ENCODE measurements at regions not wholly inside any gene's neighbourhood (a gene's known extent, or its start where the extent isn't known, plus 50 kb on each side); places are given as distances from the start of the nearest gene placed in this dataset.
A peak's percentile ranks its signal among the peaks of the same experiment; 100 is the strongest.

GRCh38 chr1:238264951-238265350 lies 374.2 kb upstream of the ZP4 start:
- no peak for TF ChIP-seq CTCF (IDR thresholded peaks at IDR 0.05)
- H3K4me3 ChIP-seq: no peak overlapping the region
- no peaks in the 10 kb centered on the region for H3K36me3 ChIP-seq (ENCODE audit: low read depth)
- no peaks in the 10 kb centered on the region for H3K4me1 ChIP-seq (ENCODE audit: low read depth)
- intact Hi-C loops (cut with DNase I, micrococcal nuclease): no loop called here
- no peaks in the 10 kb centered on the region for H3K9me3 ChIP-seq
- DNase-seq (no peak), ATAC-seq (no peak)

GRCh38 chr1:238258510-238258909 lies 367.8 kb upstream of the ZP4 start:
- intact Hi-C loops (cut with DNase I, micrococcal nuclease): no loop called here
- DNase-seq (no peak), ATAC-seq (no peak)
- Histone ChIP-seq H3K36me3 (ENCODE audit: low read depth) (no peaks in the 10 kb centered on the region), H3K4me3 (no peak overlapping the region), H3K4me1 (ENCODE audit: low read depth) (no peaks in the 10 kb centered on the region), H3K9me3 (no peaks in the 10 kb centered on the region)
- TF ChIP-seq CTCF (IDR thresholded peaks at IDR 0.05): no peak

- TF ChIP-seq CTCF (IDR thresholded peaks at IDR 0.05): no peak
- intact Hi-C loops (cut with DNase I, micrococcal nuclease): no loop called here
- Histone ChIP-seq H3K4me1 (ENCODE audit: low read depth) (no peaks in the 10 kb centered on the region), H3K36me3 (ENCODE audit: low read depth) (no peaks in the 10 kb centered on the region), H3K4me3 (no peak overlapping the region), H3K9me3 (no peaks in the 10 kb centered on the region)
- ATAC-seq (no peak), DNase-seq (no peak)
Measured at GRCh38 chr1:238257018-238257621, 366.4 kb upstream of the ZP4 start.

- no peaks in the 10 kb centered on the region for H3K36me3 ChIP-seq (ENCODE audit: low read depth)
- H3K4me3 ChIP-seq: no peak overlapping the region
- TF ChIP-seq CTCF (IDR thresholded peaks at IDR 0.05): no peak
- no peaks in the 10 kb centered on the region for H3K4me1 ChIP-seq (ENCODE audit: low read depth)
- intact Hi-C loops (cut with DNase I, micrococcal nuclease): no loop called here
- DNase-seq: no peak
- no peak for ATAC-seq
- H3K9me3 ChIP-seq: no peaks in the 10 kb centered on the region
Measured at GRCh38 chr1:238254935-238255334, 364.2 kb upstream of the ZP4 start.

- no peaks in the 10 kb centered on the region for H3K4me1 ChIP-seq (ENCODE audit: low read depth)
- no peaks in the 10 kb centered on the region for H3K9me3 ChIP-seq
- ATAC-seq (peak; percentile 54), DNase-seq (peak in 2 of 3 donors; percentile 40 to 77)
- TF ChIP-seq CTCF (IDR thresholded peaks at IDR 0.05): no peak
- no peak overlapping the region for H3K4me3 ChIP-seq
- H3K36me3 ChIP-seq (ENCODE audit: low read depth): no peaks in the 10 kb centered on the region
- intact Hi-C loops (cut with DNase I, micrococcal nuclease): no loop called here
Measured at GRCh38 chr1:238252033-238252802, 361.5 kb upstream of the ZP4 start.

Measured in mucosa of descending colon (tissue), 3 donors.